HG03442 (cell line): ENCODE measurements at regions not wholly inside any gene's neighbourhood (a gene's known extent, or its start where the extent isn't known, plus 50 kb on each side); places are given as distances from the start of the nearest gene placed in this dataset.

Source experiments
- ATAC-seq: cut with Tn5 transposase; IDR thresholded peaks from one replicate; pipeline ENCODE4 v1.9.1; 2021; ENCODE audit warnings: mild to moderate bottlenecking, moderate library complexity; ENCODE audit not compliant: unreplicated experiment

DNA sequence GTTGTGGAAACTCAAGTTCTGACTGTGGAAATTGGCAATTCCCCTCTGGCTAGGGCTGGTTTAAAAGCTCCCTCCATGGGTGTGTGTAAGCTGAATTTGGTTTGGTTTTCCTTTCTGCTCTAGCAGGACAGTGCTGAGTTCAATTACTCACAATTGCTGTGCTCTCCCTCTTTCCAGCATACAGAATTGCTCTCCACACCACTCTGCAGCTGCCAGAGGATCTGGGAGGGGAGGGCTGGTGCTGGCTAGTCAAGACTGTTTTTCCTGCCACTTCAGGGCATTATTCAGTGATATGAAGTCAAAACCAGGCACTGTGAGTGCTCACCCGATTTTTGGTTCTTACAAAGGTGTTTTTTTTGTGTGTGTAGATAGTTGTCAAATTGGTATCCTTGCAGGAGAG lies 336.9 kb upstream of the SLC24A2 start:
- no peak for ATAC-seq

DNA sequence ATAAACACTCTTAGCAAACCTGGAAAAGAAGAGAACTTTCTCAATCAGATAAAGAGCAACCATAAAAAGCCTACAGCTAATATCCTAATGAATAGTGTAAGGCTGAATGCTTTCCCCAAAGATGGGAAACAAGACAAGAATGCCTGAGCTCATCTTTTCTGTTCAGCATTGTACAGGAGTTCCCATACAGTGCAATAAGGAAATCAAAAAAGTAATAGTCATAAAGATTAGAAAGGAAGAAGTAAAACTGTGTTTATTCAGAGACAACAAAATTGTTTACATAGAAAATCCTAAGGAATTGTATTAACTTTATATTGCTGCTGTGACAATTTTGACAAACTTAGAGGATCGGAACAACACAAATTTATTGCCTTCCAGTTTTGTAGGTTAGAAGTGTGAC lies 330.7 kb upstream of the SLC24A2 start:
- ATAC-seq, result no peak

DNA sequence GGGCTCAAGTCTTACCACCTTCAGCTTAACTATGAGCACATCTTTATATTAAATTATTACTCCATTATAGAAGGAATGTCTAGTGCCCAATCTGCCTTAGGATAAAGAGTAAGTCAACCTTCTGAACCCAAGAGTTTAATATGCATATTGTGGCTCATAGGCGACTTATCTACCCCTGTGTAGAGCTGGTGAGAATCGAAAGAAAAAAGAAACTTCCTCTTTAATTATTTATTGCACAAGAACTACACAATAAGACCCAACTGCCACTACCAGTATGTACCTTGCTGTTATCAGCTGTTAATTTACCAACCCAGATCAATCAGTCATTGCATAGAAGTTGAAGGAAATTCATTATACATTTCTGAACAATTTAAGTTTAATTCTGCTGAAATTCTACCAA lies 329.1 kb upstream of the SLC24A2 start:
- no peak for ATAC-seq

DNA sequence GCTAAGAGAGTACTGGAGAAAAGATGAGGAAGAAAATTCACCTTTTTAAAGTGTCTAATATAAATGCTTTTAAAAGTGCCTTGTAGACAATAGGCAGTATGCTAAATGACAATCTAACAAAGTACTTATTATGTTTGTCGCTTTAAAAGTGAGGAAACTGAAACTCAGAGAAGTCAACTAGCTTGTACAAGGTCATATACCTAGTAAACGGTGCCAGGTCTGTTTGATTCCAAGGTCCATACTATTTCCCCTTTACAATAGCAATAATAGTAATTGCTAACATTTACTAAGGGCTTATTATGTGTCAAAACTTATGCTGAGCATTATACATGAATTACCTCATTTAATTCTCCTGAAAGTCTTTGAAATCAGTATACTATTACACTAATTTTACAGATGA lies 328.6 kb upstream of the SLC24A2 start:
- no peak for ATAC-seq

DNA sequence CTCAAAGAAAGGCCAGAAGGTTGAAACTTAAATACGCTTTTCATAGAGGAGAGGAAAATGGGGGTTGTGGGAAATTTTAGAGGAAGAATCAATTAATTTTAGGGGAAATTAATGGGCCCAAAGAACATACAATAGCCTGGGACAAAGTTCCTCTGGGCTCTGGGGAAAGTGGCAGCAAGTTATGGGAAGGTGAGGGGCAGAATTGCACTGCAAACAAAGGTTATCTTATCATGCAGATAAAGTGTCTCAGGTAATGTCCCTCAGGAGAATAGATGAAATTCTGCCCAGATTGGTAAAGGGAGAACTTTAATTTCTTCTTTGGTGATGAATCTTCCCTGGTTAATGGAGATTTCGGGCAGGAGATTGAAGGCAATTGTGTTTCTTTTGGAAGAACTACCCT lies 326.1 kb upstream of the SLC24A2 start:
- ATAC-seq, result no peak

DNA sequence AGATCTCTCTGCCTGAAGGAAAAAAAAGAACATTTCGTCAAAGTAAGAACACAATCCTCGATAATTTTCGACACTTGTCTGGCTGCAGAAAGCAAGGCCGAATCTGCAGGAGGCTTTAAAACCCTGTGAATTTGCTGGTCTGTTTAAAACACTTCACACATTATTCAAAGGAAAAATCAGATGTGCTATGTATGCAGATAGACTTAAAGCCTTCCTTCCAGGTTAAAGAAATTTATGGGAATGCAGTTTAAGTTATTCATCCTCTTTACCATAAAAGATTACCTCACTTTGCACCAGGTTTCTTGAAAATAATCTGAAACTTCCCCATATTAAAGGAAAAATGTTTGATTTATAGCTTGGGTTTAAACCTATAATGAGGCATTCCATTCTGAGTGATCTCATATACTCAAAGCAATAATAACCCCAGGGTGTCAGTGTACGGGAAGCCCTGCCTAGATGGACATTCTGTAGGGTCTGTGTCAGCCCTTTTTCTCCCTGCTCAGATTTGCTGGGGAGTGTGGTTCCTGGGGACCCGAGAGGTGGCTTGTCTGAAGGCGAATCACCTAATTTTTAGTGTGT lies 323.5 kb upstream of the SLC24A2 start:
- ATAC-seq, result no peak

DNA sequence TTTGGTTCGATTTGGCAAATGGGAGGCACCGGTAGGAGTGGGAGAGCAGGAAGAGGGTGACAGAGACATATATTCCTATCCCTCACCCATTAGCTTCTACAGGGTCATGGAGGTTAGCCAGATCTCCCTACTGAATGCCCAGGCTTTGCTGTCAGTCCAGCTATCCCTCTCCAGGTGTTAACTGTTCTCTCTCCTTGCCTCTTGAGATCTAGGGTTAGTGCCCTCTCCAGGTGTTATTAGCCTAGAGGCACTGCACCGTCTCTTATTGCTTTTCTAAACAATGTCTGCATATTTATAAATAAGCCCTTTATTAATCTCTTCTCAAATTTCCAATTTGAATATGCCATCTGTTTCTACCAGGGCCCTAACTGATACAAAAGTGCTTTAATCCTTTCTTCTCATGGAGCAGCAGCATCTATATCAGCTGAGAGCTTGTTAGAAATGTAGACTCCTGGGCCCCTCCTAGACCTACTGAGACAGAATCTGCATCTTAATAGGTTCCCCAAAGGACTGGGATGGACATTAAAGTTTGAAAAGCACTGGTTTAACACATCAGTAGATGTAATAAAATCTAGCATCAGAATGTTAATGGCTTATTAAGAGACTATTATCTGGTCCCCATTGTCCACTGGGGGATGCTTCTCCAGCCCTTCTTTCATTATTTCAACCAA lies 322.5 kb upstream of the SLC24A2 start:
- no peak for ATAC-seq

DNA sequence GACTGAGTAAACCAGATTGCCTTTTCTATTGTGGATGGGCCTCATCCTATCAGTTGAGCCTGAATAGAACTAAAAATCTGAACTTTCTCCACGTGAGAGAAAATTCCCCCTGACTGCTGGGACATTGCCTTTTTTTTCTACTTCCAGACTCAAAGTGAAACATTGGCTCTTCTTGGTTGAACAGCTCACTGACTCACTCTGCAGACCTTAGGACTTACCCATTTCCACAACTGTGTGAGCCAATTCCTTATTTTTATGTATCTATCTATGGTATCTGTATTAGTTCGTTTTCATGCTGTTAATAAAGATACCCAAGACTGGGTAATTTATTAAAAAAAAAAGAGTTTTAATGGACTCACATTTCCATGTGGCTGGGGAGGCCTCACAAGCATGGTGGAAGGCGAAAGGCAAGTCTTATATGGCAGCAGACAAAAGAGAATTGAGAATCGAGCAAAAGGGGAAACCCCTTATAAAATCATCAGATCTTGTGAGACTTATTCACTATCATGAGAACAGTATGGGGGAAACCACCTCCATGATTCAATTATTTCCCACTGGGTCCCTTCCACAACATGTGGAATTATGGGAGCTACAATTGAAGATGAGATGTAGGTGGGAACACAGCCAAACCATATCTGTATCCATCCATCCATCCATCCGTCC lies 306.7 kb upstream of the SLC24A2 start:
- ATAC-seq, result no peak

DNA sequence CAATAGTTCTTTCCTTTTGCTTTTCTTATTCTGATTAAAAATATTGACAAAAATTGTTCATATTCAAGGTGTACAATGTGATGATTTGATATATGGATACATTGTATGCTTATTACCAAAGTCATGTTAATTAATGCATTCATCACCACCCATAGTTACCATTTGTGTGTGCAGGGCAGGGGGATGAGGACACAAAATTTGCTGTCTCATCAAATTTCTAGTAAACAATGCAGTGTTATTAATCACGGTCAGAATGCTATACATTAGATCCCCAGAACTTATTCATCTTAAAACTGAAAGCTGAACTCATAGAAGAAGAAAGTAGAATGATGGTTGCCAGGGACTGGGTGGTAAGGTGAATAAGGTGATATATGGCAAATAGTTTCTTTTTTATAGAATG lies 303.7 kb upstream of the SLC24A2 start:
- ATAC-seq, result no peak

DNA sequence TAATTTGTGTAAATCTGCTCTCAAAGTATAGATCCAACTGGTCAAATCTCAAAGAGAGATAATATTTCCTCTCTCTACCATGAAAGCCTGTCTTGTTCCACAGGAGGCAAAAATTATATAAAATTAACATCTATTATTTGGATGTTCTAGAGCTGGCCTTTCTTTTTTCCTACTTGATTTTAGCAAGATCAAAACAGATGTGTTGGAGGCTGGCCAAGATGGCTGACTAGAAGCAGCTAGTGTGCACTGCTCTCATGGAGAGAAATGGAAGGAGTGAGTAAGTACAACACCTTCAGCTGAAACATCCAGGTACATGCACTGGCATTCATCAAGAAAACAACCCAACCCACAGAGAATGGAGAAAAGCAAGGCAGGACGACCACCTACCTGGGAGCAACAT lies 298.6 kb upstream of the SLC24A2 start:
- ATAC-seq, result no peak

DNA sequence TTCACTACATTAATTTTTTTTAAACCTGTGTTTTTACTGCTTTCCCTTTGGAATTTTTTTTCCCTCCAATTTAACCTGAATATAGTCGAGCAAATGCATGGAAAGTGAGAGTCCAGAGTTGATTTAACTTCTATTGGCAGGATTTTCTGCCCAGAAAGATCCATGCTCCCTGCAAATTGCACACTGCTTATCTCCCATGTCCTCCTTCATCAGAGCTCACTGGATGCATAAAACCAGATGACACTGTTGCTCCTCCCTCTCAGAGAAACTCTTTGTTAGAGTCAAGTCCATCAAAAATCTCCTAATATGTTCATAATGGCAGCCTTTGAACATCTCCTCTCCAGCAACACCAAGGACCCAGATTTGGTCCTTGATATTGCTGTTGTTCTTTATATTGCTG lies 297.0 kb upstream of the SLC24A2 start:
- ATAC-seq, result no peak

DNA sequence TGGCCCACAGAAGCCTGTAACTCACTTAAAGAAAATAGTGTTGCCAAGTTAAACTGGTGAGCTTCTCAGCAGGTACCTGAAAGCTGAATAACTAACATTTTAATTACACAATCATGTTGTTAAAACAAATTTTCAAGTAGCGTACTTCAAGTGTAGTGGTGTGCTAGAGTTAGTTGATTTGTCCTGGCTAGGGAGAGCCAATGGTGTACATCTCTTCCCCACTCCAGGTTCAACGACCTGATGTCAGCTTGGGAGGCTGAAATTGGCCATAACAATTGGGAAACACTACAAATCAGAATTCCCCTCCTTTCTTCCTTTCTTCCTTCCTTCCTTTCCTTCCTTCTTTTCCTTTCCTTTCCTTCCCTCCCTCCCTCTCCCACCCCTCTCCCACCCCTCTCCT lies 295.3 kb upstream of the SLC24A2 start:
- ATAC-seq, result no peak

DNA sequence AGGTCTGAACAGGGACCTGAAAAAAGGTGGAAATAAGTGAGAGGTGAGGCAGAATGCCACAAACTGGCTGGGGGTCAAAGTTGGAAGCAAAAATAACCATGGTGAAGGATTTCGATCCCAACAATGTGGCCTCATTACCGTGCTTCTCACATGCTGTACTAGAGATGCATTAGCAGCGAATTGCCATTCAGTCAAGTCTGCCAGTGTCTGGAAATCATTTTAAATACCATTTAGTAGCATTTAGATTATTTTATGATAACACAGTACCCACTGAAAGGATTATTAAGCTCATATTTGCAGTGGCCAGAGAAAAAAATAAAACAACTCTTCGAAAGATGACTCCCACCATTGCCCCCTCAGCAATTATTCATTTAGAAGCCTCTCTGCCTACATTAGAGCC lies 294.6 kb upstream of the SLC24A2 start:
- no peak for ATAC-seq

DNA sequence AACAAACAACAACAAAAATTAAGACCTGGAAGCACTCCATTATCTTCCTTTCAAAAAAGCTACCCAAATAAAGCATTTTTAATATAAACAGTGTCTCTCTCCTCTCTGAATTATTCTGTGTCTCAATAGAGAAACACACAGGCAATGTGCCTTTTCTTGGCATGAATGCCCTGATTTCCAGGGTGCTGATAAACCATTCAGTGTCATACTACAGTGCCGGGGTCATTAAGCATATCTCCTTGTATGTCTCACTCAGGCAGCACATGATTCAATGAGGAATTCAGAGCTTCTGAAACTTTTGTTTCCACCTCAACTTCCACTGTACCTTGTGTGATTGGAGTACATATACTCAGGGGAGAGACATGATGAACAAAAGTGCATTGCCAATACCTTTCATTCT lies 294.0 kb upstream of the SLC24A2 start:
- ATAC-seq, result no peak

DNA sequence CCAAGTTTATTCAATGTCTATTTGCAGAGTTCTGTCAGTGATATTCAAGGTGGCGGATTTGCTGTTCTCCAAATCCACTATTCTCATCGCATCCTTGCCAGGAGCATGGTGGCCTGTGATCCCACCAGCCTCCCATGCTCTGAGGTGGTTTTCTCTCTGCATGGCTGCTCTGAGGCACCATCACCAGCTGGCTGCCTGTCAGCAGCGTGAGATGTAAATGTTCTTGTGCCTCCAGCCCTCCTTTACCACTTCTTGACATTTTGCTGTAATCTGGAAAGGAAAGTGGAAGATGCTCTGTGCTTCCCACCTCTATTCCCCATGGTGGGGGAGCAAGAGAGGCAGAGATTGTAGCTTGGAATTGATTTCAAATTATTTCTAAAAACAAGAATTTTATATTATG lies 293.6 kb upstream of the SLC24A2 start:
- ATAC-seq, result no peak

DNA sequence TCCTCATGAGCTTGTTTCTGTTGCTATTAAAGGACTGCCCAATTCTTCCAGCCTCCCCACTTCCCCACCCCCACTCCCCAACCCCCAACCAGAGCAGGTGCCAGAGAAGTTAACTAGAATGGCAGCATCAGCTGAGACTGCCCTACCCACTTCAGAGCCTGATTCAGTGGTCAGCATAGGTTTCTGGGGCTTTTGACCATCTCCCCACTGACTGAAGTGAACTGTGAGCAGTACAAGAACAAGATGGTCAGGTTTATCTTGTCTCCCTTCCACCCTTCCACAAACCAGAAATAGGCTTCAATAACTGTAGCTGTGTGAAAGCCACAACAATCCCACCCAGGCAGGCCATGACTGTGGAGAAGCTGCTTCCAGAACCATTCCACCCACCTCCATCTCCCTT lies 289.4 kb upstream of the SLC24A2 start:
- no peak for ATAC-seq

DNA sequence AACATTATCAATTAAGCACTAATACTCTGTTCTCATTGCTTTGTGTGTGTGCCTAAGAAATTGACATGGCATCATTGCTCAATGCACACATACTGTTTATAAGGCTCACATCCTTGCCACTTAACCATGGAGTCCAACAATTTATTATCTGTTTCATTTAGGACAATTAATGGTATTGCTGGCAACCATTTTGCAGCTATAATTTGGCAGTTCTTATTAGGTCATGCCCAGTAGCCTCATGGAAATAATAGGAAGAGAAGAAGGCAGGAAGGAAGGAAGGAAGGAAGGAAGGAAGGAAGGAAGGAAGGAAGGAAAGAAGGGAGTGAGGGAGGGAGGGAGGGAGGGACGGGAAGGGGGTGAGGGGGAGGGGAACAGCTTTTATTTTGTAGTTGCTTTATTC lies 285.5 kb upstream of the SLC24A2 start:
- ATAC-seq, result no peak

DNA sequence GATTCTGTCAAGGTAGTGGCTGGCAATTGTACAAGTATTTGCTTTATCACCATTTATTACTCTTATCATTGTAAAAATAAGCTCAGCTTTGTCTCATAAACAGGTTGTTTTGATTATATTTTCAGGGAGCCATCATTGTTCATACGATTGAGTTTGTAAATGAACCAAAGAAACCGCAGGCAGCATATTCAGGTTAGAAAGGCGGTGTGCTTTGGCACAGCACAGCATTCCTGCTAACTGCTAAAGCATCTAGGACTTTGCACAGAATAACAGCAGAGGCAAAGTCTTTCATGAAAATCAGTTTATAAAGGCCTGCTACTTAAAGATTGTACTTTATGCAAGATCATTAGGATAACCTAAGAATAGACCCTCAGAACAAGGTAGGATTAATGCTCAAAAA lies 281.5 kb upstream of the SLC24A2 start:
- ATAC-seq, result no peak

DNA sequence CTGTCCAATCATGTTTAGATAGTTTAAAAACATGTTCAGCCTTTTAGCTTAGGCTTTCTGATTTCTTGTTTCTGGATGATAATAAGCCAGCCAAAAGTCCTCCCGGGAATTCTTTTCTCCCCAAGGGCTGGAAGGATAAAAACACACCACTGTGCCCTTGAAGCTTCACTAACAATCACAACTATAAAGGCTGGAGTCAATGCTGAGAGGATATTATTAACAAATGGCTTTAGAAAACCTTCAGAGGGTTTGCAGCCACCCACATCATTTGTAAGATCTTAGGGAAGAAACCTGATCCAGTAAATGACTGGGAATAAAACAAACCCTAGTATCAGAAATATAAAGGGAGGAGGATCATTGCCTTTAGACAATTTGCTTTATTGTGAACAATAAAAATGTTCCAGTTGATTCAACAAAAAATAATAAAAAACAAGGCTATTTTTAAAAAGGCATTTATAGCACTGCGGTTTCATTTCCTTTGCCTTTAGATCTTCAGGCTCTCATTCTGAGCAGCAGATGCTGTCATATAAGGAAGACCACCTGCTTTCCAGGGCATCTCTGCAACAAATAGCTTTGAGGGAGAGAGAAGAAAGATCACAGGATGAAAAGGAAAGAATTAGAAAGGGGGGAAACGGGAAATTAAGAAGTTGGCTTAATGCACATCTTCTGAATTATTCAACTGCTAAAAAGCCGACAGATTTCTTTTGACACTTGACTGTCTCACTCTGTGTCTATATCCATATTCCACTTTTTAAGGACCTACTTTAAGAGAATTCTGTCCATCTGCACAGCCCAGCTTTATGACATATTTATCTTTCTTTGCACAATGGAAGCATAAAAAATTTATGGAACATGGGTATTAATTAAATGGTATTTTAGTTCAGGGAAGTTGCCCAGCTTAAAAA lies 277.2 kb upstream of the SLC24A2 start:
- ATAC-seq, result no peak

DNA sequence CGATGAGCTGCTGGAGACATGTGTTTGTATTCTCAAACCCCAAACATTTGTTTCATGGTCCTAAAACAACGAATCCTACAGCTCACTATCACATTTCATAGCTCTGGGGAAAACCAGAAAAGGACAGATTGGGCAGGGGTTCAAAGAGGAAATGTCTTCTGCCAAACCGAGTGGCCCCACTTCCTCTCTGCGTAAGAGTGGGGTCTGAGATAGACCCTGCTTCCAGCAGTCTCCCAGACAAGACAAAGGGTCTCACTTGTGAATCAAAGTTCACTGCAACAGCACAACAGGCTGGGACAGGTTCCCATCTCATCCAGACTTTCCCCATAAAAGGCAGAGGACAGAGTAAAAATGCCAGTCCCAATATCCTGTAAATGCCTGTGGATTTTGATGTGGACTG lies 276.2 kb upstream of the SLC24A2 start:
- no peak for ATAC-seq

DNA sequence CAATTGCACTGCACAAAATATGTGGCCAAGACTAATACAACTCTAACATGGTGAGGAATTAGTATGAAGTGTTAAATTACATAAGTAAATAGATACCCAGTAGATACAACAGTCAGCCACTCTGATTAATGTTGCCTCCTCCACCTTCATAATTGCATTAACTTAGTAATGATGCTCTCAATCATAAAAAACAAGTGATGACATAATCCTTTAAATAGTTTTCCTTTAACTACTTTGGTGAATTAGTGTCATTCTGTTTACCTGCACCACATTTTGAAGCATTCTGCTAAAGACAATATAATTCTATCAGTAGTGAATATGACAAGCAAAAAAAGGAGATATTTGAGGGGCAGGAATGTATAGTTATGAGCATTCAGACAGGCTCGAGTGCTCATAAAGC lies 265.9 kb upstream of the SLC24A2 start:
- ATAC-seq, result no peak

DNA sequence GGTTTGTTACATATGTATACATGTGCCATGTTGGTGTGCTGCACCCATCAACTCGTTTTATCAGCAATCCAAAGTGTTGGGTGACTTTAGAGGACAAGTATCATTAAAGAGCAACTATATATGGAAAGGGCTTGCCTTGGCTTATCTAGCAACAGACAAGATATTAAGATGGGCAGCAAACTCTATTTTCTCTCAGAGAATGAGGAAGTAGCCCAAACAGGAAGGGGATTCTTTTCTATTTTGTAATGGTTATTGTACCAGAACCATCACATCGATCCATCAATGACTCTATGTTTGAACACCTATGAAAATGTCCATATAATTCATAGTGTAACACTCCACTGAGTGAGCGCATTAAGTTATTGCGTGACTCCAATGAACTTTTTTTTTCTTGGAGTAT lies 260.1 kb upstream of the SLC24A2 start:
- no peak for ATAC-seq
